ENCODE measurements at regions not wholly inside any gene's neighbourhood (a gene's known extent, or its start where the extent isn't known, plus 50 kb on each side); places are given as distances from the start of the nearest gene placed in this dataset.

DNA sequence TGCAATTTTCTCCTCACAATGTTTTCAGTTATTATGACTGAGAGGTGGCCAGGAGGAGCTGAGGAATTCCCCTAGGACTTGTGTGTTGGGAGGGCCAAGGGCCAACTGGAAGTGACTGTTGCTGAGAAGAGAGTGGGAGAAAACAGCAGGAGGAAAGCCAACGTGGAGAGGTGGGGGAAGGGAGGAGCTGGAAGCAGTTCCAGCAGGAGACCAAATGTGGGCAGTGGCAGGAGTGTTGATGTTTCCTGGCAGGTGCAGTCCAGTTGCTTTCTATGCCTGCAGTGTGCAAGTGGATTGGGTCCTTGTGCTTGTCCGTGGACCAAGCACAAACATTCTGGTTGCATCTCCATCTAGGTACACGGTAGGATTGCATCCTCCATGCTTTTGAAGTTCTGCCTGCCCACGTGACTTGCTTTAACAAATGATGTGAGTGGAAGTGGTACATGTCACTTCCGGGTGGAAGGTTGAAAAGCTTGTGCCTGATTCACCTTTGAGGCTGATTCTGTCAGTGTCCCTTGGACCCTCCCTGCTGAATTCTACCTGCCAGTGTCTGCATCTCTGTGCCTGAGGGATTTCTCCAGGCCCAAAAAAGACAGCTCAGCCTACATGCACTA, 54.7 kb upstream of the CRHR1 start:
- DNase-seq, result no peak

DNA sequence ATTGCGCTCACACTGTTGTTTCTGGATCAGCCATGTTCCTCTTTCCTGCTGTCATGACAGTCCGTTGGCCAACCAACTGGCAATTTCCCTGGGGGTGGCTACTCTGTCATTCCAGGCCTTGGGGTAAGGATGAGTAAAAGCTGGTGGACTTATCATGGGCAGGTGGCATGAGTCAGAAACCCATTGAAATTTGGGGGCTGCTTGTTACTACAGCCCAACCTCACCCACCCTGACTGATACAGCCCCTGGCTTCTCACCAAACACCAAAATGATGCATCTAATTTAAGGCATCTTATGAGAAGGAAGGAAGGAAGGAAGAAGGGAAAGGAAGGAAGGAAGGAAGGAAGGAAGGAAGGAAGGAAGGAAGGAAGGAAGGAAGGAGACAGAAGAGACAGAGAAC, 53.9 kb upstream of the CRHR1 start:
- no peak for DNase-seq

DNA sequence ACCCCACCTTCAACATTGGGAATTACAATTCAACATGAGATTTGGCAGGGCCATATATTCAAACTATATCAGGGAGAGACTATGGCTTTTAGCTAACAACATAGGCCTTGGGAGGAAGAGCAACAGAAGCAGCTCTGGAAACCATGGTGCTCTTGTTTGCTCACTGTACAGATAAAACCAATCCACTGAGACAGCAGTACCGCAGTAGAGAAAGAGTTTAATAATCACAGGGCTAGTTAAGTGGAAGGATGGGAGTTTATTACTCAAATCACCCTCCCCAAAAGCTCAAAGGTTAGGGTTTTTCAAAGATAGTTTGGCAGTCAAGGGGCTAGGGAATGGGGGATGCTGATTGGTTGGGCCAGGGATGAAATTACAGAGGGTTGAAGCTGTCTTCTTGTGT, 52.7 kb upstream of the CRHR1 start:
- DNase-seq, result no peak

DNA sequence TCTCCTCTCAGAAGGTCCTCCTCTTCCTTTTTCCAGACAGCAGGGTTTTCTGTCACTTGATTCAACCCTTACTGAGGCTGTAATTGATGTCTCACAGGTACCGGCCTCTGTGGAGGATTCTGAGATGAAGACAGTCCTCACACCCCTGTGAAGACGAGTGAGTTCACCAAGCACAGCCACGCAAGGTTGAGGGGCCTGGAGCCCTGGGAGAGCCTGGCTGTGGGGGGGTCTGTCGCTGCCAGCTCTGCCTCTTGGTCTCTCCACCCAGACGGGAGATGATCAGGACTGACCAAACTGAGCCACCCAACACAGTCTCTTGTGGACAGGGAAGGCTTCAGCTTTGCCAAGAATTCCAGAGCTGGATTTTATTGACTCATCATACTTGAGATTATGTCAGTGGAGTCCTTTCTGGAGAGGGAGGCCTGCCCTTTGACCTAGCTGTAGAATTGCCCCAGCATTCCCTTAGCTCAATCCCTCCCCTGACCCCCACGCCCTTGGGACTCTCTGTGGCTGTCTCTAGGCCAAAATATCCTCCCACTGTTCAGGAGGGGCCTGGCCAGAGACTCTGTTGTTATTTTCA, 51.1 kb upstream of the CRHR1 start:
- no peak for DNase-seq

DNA sequence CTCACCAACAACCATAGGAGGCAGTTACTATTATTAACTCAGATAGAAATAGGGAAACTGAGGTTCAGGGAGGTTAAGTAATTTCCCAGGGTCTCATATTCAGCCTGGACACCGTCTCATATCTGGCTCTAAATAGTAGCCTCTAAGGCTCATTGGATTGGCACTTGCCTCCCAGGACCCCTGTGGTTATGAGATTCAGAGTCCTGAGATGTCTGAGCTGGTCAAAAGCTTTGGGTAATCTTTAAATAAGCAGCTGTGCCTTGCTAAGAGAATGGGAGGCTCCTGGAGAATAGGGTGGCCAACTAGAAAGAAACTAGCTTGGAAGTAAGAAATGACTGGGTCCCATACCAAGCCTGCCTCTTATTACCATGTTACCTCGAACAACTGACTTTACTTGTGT, 50.3 kb upstream of the CRHR1 start:
- no peak for DNase-seq

Measured in NCI-H2227 treated with DMSO at 0.1 percent for 48 hours (cell line).